GM21423 (cell line): ENCODE measurements at regions not wholly inside any gene's neighbourhood (a gene's known extent, or its start where the extent isn't known, plus 50 kb on each side); places are given as distances from the start of the nearest gene placed in this dataset.

ENCODE experiments used
- ATAC-seq: cut with Tn5 transposase; IDR thresholded peaks from one replicate; pipeline ENCODE4 v1.9.1; 2021; ENCODE audit warnings: mild to moderate bottlenecking, moderate library complexity; ENCODE audit not compliant: unreplicated experiment

DNA sequence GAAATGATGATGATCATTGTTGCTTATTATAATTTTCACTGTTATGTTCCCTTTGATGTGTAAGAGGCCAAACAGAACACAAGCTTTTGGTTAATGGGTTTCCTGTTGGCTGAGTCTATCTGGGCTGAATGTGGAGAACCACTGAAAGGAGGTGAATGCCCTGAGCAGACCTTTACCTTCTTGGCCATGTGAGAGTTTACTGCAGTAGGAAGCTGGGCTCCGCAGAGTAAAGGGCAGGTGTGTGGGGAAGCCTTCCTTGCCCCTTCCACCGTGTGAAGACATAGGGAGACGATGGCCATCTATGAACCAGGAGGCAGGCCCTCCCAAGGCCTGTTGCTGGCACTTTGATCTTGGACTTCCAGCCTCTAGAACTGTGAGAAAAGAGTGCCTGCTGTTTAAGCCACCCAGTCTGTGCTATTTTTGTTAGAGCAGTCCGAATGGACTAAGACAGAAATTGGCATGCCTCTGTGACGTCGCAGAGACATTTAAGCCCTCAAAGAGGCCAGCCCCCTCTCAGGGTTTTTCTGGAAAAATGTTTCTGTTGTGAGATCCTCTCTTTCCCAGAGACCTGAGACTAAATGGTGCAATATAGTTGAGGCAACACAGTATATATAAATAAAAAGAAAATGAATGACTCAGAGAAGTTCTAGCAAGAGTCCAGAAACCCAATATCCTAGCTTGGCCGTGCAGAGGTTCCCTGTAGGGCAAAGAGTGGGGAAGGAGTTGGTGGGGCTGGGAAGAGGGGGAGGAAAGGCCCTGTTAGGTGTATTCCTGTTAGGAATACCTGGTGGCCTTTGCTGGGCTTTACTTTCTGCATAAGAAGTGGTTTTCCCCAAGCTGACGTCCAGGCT lies 121.9 kb upstream of the LGALSL start:
- ATAC-seq: no peak

DNA sequence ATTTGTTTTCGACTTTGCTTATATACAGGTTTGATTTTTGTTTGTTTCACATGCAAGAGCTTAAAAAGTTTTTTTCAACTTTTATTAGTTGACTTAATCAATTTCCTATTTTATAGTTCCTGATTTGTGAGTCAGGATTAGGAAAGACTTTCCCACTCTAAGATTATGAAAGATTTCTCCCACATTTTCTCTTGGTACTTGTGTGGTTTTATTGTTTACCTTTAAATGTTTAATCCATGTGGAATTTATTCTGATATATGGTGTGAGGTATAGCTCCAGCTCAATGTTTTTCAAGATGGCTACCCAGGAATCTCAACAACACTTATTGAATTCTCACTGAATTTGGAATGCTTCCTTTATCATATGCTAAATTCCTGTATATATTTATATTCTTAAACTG lies 117.8 kb upstream of the LGALSL start:
- ATAC-seq: no peak

DNA sequence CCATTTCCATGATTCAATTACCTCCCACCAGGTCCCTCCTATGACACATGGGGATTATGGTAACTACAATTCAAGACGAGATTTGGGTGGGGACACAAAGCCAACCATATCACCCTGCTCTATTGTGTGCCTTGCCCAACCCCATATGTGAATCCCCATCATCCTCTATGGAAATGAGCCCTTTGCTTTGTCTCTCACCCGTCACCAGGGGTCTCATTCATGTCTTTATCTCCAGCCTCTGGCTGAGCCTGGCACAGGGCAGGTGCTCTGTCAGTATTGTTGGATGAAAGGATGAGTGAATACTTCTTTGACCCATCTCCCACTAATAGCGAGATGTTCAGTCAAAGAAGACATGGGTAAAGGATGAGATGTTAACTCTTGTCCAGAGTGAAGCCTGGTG lies 116.6 kb upstream of the LGALSL start:
- ATAC-seq: no peak

DNA sequence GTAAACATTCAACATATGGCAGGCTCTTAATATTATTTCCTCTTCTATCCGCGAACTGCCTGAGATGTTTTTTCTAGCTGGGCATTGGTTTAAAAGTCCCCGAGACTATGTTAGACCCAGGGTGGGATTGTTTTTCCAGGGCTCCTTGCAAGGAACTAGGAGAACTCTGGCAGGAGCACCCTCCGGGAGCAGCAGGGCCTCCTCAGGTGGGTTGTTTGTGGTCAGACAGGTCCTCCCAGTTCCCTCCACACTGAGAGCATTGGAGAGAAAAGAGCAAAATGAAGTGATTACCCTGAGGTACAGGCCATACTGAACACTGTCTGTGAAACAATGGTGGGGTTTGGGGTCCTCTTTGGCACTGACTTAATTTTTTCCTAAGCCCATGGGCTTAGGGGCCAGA lies 115.9 kb upstream of the LGALSL start:
- no peak for ATAC-seq

DNA sequence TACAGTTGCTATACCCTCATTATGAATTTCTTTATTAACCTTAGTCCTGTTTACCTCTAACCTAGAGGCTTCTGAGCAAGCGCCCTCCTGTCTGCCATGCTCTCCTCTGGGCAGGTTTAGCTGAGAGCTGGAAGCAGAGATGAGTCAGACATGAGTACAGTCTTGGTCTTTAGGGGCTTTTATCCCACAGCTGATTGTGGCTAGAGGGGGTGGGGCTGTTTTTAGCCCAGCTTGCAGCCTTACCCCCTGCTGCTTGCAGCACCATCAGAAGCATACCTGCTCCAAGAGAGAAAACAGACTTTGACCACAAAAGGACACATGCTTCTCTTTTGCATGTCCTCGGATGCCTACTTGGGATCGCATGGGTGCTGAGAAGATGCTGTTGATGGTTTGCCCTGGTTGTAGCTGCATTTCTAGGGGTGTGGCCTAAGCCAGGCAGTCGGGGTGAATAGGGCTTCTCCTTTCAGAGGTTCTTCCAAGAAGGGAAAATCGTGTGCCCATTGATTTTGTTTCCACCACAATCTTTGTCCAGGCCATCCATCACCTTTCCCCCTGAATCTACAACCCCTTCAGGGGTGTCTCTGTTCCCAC lies 115.0 kb upstream of the LGALSL start:
- ATAC-seq: no peak

DNA sequence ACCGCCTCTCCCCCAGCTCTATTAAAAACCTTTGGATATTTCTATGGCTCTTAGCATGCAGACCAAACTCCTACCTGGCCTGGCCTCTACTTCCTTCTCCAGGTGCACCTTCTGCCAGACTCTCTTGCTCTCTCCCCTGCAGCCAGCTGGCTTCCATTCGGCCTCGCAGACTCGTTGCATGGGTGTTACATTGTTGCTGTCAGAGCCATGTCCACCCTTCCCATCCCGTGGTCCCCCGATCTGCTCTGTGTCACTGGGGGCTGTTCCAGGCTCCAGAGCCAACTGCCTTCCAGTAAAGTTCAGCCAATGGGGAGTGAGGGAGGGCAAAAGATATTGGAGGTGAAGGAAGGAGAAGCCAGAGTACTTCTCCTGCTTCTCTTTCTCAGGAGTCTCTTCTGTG lies 112.5 kb upstream of the LGALSL start:
- no peak for ATAC-seq

DNA sequence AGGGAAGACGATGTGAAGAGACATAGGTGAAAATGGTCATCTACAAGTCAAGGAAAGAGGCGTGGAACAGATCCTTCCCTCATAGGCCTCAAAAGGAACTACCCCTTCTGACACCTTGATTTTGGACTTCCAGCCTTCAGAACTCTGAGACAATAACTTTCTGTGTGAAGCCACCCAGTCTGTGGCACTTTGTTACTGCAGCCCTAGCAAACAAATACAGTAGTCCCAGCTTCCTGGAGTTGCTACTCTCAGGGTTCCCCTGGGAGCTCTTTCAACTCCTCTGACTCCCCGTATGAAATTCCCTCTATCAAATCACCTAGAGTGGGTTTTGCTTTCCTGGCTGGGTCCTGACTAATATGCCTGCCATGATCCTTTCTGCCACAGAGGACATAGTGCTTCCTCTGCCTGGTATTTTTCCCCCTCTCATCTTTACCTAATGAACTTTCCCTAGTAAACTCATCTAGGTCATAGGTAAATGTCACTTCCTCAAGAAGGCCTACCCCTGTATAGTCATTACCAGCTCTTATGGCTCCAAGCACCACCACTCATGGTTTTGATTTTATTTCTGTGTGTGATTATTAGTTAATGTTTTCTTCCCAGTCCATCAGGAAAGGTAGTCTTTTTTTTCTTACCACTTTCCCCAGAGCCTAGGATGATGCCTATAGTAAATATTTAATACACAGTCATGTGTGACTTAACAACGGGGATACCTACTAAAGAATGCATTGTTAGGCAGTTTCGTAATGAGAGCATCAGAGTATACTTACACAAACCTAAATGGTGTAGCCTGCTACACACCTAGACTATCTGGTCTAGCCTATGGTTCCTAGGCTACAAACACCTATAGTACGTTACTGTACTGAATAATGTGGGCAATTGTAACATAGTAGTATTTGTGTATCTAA lies 111.5 kb upstream of the LGALSL start:
- ATAC-seq: no peak

DNA sequence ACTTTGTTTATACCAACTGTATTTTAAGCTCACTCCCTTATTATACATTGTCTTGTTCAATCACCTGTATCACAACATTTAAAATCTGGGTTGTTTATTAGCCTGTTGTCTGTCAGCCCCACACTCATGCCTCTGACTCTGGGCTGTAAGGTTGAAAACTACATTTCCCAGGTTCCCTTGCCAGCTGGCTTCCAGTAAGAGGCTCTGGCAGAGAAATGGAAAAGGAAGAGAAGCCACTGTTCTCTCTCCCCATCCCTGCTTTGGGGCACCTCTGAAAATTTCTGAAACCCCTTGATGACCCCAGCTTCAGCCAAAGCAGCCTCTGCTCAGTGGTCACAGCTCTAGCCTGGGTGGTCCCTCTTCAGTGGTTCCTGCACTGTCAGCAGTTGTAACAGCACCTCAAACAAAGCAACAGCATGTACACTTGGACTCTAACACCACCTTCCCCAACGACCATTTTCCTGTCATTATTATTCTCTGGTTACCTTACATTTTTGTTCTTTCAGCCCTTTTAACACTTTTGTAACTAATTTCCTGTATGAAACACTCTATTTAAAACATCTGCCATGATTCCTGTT lies 108.9 kb upstream of the LGALSL start:
- no peak for ATAC-seq

DNA sequence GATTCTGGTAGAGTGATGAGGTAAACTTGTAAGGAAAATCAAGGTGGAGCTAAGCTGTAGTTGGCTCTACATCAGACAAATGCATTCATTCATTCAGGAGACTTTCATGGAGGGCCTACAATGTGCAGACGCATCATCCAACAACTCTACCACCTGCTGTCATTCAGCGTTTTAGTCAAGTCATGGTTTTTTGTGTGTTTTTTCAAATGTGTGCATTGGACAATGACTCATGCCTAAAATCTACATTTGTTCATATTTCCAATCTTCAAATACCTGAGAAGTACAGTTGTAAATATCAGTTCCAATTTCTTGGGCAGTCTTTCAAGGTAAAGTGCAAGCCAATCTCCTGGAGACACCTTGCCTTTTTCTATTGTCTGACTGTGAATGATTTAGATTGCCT lies 108.0 kb upstream of the LGALSL start:
- ATAC-seq: no peak

DNA sequence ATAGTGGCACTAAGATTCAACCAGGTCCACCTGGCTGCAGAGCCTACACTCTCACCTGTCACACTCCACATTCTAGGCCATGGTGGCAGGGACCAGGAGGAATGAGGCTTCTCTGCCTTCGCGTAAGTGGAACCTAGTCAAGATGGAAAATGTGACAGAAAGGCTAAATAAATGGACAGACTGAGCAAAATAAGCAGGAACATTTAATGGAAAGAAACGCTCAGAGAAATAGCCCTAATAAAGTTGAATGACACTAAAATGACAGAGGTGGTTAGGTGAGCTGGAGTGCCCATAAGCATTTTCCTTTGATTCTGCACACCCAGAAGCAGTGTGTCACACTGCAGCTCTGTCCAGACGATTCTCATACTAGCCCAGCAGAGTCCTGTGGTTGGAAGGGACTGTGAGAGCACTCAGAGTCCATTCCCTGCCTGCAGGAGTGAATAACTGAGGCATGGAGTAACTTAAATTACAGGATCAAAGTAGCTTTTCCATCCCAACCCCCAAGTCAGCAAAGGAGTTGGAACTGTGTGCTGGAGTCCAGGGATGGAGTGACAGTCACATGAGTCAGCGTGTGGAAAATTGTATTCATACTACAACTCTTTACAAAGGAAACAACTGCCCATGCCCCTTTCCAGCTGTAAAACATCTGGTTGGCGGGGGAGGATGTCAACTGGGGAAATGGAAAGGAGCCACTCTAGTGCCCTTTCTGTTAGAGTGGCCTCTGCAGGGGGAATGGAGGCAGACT lies 105.4 kb upstream of the LGALSL start:
- ATAC-seq: no peak

DNA sequence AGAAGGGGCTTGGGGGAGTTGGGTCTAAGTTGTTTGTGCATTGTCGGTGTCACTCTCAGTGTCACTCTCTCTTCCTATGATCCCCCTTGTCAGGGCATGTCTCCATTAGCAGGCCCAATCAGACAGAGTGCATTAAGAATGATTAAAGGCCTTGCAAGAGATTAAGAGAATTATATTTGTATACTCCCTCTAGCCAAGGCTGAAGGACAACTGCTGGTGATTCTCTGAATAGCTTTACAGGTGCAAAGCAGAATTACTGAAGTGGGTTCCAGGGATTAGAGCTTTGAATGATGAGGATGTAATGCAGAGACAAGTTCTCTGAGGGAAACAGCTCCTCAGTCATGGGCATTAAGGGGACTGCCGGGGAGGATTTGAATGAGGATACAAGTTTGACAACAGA lies 104.8 kb upstream of the LGALSL start:
- no peak for ATAC-seq

DNA sequence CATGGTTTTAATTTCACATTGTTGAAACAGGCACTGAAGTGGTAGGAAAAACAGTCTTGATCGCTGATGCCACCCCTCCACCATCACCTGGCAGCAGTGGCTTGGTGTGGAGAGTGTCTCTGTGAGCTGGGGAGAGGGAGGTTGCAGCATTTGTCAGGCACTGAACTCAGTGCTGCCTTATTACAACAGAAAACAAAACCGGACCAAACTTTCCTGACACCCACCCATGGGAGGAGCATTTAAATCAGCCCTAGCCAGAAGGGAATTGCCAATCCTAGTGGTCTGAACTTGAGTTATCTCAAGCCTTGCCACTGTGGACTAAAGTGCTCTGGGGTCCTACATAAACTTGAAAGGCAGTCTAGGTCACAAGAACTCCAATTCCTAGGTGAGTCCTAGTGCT lies 103.0 kb upstream of the LGALSL start:
- no peak for ATAC-seq

DNA sequence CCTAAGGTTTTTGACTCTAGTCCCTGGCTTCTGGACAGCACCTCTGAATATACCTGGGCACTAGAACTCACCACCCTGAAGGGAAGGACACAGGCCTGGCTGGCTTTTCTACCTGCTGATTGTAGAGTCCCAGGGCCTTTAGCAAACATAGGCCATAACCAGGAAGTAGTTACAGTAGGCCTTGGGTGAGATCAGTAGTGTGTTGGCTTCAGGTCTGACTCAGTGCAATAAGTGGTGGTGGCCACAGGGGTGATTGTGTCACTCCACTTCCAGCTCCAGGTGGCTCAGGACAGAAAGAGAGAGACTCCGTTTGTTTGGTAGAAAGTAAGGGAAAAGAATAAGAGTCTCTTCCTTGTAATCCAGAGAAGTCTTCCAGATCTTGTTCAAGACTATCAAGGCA lies 101.7 kb upstream of the LGALSL start:
- no peak for ATAC-seq

DNA sequence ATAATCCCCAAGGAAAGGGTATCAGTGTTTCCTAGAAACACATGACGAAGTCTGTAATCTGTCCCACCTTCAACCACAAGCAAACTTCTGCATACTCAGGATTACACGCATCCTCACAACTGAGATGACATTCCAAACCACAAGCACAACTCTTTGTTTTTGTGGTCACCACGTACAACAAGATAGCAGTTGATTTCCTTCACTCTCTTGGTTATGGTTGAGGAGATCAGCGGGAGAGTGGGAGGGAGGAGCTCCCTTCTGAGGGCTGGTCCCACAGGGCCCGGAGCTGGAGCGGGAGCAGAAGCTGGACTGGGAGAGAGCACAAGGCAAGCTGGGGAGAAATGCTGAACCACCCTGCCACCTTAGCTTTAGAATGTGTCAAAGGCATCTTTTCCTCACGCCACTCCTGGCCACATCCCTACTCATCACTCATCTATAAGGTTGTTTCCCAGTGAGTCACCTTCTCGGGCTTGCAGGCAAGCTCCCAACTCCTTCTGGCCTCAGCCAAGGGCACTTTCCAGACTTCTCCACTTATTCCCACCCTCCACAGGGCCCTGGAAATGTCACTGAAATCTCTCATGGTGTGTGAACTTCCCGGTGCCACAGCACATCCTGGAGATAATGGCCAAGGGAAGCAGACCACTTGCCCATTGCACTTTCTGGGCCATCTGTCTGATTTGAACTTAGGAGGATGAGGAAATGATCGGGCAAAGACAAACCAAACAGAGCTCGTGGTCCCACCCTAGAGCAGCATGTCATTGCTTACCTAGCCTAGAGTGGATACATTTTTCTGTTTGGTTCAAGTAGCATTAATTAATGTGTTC lies 98.9 kb upstream of the LGALSL start:
- no peak for ATAC-seq

DNA sequence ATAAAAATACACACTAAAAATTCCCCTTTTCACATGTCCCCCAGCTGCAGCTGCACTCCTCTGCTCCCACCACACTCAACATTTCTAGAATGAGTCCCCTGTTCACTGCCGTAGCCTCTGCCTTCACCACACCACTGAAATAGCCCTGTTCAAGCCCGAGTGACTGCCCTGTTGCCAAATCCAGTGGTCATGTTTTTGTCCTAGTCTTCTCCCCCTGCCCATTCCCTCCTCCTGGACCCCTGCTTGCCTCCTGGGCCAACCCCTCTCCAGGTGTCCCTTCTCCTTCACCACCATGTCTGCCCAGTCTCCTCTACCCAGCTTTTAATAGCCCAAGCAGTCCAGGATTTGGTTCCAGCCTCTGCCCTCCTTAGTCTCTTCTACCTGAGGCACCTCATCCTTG lies 97.1 kb upstream of the LGALSL start:
- ATAC-seq: no peak

DNA sequence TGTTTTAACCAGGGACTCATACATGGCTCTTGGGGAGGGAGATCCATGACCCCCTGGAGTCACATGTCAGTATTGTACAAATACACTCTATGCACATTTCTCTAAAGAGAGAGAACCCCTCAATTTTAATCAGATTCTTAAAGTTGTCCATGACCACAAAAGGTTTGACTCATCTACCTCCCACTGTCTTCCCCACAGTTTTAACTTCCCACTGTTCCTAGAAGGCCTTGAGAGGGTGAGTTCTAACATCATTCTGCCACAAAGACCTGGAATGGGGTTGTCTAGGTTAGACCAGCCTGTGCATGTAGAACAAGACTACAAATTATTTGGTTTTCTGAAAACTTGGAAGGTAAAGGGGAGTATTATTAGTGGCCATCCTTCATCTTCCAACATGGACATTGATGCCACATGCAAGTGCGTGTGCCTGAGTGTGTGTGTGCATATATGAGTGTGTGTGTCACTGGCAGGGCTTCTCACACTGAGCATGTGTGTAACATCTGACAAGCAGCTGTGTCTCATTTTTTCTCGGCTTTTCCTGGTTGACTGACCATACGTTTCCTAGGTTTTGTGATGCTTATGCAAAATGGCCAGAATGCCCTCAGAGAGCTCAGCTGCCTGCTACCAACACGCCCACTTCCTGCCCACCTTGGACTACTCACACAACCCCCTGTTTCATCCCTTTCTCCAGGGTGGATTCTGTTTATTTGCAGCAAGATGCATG lies 94.6 kb upstream of the LGALSL start:
- peak; percentile 49 for ATAC-seq

DNA sequence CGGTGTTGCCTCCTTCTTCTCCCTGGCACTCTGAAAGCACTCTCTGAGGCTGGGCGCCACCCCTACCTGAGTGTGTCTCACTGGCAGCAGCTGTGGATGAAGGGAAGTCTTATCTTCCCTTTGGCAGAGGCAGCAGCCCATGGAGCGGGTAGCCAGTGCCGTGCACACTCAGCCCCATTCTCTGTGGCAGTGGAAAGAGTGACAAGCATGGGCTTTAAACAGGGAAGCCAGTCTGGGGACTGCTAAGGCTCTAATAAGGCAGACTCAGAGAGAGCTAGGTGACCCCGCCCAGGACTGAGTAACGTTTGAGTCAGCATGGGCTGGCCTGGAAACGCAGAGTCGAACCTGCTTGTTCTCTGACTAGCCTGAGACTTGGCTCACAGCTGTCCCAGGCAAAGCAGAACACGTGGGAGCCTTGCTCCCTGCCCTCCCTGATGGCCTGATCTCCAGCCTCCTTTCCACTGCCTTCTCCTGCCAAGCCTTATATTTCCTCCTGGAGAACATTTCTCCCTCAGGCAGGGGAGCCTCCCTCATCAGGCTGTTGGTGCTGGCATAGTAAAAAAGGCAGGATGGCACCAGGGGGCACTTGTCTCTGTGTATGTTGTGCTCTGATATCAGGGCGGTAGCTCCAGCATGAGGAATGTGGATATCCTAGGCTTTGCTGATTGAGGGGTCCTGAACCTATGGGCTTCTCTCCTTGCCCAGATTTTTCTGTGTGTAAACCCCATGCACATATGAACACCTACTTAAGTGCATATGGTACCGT lies 93.9 kb upstream of the LGALSL start:
- peak; percentile 72 for ATAC-seq

DNA sequence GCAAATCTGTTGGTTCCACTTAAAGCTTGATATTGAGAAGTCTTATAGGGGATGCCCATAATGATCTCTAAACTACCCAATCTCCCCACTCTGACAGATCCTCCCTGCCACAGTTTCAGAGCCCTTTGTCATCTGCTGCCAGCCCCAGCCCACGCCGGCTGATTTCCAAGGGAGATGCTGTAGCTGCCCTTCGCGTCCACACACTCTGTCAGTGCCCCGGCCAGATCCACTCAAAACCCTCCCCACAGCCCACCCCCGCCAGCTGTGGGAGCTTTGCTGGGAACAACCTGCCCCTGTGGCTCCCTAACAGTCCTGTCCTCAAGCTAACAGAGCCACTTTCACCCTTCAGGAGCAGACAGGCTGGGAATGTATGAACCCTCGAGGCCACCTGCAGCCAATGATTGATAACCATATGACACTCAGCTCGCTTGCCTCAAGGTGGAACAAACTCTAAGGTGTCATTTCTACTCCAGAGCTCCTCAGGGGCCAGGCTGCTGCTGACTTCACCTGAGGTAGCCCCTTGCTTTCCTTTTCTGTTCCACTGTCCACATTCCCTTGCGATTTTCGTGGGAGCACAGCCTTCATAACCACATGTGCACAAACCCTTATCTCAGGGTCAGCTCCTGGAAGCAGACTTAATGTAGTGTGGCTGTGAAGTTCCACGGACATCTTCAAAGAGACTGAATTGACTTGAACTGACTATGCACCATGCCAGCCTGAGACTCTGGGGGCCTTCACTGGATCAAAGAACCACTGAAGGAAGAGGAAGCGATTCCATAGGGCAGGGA lies 92.6 kb upstream of the LGALSL start:
- no peak for ATAC-seq
